GM12892 (cell line): ENCODE measurements at regions not wholly inside any gene's neighbourhood (a gene's known extent, or its start where the extent isn't known, plus 50 kb on each side); places are given as distances from the start of the nearest gene placed in this dataset.

Experiments used
- POLR2AphosphoS5 ChIP-seq: IDR thresholded peaks from 2 replicates; pipeline ENCODE4 v1.6.1; 2011; ENCODE audit warnings: low read depth, low read length, control low read depth
- TAF1 ChIP-seq: IDR thresholded peaks from 2 replicates; pipeline ENCODE4 v1.6.1; 2011; ENCODE audit warnings: low read depth, mild to moderate bottlenecking, control low read depth, low read length, borderline replicate concordance

DNA sequence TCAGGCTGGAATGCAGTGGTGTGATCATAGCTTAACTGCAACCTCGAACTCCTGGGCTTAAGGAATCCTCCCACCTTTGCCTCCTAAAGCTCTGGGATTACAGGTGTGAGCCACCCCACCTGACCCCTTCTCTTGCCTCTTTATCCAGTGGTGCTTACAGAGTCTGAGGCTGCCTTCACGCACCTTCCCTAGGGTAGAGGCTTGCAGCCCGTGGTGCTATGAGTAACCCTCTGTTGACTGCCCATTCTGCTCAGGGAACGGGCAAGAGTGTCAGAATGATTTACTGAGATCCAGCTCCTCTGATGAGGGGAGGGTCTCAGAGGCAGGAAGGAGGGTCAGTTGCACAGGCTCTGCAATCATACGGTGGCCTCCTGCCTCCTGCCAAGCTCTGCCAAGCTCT, 125.1 kb upstream of the TBX3 start:
- TF ChIP-seq POLR2AphosphoS5: no peak
- no peak for TF ChIP-seq TAF1
